Renal cortex interstitium (tissue), 11 donors: ENCODE measurements at regions not wholly inside any gene's neighbourhood (a gene's known extent, or its start where the extent isn't known, plus 50 kb on each side); places are given as distances from the start of the nearest gene placed in this dataset.

Source experiments
- DNase-seq, 11 donors: peaks; one replicate each; pipeline ENCODE4 v3.0.0-alpha.2; 2013; ENCODE audit warnings: low read depth in 9 of 11, low spot score in 4 of 11; ENCODE audit errors: extremely low read depth in 1 of 11

DNA sequence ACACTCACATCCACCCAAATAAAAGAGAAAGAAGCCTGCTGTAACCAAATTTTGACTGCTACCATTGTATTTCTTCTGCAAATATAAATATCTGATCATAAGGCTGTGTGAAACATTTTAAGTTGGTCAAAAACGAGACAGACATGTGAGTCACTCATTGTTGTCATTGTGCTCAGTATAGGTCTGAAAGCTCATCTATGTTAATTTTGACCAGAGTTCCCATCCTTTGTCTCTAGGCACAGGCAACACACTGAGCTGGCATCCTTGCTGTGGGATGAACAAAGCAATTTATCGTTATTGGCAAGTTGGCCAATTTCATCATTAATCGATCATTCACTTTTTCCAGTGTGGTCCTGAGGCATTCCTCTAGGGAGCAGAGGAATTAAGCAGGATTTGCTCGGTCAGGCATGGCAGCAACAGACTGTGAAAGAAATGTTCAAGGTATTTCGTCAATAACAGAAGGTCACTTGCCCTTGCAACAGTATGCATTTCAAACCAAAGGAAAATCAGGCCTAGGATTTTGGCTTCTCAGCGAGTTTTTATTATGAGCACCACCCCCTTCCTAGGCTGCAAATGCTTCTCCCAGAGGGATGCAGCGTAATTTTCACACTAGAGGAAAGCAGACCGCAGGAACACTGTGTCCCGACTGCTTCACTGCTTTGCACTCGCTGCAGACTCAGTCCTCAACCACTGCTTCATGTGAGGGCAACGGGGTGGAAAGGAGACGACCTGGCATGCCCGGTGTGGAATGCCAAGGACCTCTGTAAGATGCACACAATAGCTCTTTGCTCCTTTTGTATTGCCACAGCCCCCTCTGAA, 87.9 kb upstream of the SMYD2 start:
- DNase-seq: no peak

DNA sequence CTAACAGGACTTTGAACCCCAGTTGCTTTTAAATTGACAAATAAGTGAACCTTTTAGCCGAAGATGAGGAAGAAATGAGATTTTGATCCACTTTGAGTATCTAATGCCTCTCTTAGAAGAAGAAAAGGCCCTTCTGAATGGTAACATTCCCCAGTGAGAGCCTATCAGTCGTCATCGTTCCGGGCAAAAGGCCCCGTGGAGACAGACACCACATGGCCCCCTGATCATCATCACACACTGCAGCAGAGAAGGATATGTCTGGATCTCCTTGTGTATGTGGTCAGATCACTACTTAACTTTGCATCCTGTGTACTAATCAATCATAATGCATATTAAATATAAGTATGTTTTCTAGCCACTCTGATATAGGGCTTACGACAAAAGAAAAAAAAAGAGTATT, 87.3 kb upstream of the SMYD2 start:
- DNase-seq: no peak

DNA sequence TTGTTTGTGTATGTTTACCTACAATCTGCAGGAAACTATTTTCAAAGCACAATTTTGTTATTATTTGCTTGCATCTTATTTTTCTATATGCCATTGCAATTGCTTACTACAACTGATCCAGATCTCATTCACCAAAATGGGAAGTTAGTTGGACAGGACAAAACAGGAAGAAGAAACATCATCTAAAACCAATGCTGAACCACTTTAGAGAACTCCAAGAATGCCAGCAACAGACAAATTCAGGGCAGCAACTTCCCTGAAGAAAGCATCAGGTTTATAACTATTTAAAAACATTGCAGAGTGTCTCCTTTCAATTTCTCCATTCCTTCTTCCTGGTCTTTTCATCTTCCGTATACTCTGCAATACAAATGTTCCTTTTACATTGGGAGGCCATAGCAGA, 82.4 kb upstream of the SMYD2 start:
- no peak for DNase-seq

DNA sequence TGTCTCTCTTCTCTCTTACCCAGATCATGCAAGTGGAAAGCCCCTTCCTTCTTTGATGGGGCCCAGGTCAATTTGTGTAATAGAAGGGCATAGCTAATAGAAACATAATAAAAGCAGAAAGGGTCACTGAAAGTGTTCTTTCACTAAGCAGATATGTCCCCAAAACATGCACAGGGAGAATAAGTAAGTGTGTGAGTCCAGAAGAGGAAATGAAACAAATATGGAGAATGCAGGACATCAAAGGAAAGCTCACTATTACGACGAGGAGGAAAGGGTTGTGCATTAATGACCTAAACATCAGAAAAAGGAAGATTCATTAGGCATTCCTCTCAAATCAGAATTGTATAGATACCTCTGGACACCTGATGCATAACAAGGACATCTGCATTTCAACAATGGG, 81.4 kb upstream of the SMYD2 start:
- no peak for DNase-seq

DNA sequence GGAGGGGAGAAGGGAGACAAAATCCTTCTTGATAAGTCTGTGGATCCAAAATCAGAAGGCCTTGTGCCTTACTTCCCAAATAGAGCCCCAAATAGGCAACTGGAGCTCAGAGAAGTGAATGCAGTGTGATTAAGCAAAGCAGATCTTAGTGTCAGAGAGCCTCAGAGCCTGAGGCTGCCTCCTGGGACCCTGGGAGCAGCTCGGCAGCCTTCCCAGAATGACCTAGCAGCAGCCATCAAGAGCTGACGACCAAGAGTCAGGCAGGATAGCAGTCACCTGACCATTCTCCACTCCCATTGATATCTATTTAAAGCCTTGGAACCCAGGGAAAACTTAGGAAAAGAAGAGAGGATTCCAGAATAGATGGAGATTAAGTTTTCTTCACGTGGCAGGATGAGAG, 78.0 kb upstream of the SMYD2 start:
- DNase-seq: no peak

DNA sequence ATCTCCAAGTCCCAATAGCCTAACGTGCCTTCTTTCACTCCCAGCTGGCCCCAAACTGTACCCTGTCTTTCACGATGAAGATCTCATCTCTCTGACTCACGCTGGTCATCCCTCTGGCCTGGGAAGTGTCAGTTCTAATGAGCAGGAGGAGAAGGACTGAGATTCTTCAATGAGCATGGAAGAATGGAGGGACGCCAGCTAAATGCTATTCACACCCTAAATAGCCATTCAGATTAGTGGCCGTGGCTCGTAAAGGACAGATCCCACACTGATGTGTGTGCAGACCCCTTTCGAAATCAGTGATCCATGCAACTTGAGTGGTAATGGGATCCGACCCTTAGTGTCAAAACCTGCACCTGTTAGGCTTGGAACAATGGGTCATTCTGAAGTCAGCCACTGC, 75.9 kb upstream of the SMYD2 start:
- no peak for DNase-seq

DNA sequence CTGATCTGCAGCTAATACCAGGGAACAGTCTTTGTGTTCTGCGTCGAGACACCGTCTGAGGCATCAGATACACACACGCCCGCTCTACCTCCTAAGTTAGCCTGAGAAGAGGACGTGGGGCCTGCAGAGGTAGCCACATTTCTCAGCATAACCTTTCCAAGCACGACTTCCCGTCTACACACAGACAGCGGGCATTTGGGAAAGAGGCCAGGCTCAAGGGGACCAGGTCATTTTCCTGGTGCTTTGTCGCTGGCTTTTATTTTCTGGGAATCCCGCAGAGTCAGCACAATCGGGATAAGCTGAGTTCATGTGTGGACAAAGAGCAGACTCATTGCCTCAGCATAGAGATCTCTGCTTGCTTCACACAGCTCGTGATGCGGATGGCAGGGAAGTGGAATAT, 72.5 kb upstream of the SMYD2 start:
- DNase-seq: no peak

DNA sequence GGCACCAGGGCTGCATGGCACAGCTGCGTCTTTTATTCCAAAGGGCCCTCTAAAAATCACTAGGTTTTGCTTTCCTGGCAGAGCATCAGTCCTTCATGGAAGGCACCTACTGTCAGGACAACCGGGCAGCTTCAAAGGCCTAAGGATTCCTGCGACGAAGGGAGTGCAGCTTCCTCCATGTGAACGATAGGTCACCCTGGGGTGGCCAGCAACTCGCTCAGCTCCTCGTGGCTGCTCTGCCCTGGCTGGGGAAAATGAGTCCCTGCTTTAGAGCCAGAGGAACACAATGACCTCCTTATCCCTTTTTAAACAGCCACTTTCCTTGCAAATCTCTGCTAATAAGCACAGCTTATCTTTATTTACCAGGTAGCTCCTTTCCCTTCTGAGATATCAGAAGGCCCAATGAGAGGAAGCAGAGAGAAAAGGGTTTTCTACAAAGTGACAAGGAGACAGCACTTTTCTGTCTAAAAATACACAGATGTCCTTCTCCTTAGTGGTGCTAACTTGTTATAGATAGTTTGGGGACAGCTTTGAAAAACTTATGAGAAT, 71.6 kb upstream of the SMYD2 start:
- DNase-seq: no peak

DNA sequence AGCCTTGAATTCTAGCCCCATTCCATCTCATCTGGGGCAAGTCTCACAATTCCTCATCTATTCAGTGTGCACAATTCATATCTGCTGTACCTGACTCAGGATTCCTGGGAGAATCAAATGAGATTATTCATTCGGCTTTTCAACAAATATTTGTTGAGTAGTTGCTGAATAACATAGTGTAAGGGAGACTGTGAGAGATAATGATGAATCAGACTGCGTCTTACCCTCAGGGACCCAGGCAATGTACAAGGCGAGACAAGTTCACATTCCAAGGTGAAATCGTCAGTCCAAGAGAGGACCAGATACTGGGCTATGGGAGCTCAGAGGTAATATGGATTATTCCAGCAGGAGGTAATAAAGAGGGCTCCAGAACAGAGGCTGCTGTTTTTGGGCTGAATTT, 67.8 kb upstream of the SMYD2 start:
- no peak for DNase-seq

DNA sequence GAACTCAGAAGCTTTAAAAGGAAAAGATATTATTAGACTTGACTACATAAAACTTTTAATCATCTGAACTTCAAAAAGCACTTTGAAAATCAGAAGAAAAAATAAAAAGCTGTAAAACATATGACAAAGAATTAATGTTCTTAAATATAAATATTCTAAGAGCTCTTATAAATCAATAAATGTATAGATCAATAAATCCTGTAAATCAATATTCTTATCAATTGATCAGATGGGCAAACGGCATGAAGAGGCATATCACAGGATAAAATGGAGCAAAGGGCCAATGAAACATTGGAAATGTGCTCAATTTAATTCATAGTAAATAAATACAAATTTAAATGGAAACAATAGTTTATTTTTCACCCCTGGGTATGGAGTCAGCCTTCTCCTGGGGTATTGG, 66.1 kb upstream of the SMYD2 start:
- no peak for DNase-seq

DNA sequence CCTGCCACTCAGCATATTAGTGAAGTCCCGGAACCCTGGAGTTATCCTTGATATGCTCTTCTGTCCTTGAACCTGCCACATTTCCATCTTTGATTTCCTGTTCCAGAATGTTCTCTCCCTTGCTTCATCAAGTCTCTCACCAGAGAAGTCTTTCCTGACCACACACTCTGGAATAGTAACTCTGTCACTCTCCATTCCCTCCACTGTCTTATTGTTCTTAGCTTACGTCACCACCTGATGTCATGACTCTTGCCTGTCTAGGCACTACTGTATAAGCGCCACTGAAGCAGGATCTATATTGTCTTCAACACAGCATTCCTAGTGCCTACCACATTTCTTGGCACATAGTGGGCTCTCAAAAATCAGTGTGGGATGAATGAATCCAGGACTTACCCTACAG, 65.4 kb upstream of the SMYD2 start:
- no peak for DNase-seq

DNA sequence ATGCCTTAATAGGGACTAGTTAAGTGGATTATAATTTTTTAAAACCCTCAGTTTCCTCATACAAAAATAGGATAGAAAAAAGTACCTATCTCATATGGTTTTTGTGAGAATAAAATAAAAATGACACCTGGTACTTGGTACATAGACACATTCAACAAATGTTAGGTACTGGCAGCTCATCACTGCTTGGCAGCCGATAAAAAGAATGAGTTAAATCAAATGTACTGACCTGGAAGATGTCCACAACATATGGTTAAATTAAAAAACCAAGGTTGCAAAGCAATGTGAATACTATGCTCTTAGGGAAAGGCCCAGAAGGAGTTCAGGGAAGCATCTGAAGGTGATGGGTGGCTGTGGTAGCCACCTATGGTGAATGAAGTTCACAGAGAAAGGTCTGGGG, 64.9 kb upstream of the SMYD2 start:
- DNase-seq: no peak

DNA sequence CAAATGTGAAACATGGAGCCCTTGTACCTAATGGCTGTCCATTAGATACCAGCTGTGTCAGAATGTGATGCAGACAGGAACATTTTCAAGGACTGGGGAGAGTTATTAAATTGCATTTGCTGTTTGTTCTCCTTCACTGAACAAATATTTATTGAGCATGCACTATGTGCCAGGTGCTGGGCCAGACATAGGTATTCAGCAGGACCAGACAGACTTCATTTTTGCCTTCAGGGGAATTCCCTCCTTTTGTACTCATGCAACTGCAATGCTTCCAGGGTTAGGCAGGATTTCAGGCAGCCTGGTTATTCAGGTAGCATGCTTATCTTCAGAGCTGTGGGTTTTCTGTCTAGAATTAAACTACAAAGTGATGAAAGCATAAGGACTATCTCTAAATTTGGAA, 64.2 kb upstream of the SMYD2 start:
- no peak for DNase-seq

DNA sequence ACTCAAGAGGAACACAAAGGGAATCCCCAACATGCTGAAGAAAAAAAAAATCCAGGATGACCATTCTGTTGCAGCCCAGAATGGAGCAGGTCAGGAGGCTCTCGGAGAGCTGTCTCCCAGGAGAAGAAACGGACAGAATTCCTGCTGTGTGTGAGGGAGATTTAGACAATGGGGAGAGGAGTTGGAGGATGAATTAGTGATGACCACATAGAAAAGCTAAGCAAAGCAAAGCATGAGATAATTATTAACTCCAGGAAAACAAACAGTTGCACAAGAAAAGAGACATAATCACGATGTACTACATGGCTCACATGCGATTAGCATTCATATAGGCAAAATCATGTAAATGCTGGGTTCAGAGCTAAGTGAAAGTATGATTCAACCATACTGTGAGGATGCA, 61.1 kb upstream of the SMYD2 start:
- no peak for DNase-seq

DNA sequence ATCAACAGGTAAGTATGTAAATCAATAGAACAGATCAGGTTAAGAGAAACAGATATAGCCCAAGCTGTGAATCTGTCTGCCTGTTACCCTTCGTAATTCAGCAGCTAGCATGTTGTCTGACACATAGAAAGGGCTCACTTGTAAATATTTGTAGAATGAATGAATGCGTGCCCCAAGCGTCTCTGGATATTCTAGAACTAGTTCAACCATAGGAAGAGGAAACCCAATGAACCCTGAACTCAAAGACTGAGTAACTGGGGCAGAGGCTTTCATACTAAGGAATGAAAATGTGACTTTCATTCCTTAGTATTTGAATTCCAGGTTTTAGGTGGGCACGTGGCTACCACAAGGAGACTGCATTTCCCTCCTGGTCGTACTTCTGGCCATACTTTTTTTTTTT, 60.1 kb upstream of the SMYD2 start:
- no peak for DNase-seq

DNA sequence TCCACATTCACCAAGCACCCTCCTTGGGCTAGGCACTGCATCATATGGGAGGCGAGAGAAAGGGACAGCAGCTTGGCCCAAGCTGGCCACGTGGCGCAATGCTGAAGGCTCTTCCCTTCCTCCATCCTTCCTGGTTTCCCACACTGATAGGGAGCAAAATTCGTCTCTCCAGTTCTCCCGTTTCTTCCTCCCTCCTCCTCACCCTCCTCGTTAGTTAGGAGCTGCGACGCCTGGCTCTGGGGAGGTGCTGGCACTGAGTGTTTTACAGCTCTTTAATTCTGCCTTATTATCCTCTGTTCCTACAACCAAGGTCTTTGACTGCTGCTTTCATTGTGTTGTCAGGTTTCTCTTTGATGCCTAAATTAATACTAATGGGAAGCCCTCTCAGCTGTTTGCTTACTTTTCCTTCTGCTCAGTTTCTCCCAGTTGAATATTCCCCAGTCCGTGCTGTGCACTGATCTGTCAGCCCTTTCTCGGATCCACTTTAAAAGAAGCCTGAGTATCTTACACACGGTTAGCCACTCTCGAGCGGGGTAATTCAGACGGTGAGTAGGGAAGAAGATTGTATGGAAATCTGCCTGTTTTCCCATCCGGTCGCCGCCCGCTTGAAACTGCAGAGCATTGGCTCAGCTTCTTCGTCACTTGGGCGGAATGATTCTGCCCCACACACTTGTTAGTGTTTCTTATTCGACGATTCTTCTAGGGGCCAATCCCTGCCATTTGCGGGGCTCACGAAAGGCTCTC, 56.2 kb upstream of the SMYD2 start:
- peak in 1 of 11 donors; percentile 17 for DNase-seq

DNA sequence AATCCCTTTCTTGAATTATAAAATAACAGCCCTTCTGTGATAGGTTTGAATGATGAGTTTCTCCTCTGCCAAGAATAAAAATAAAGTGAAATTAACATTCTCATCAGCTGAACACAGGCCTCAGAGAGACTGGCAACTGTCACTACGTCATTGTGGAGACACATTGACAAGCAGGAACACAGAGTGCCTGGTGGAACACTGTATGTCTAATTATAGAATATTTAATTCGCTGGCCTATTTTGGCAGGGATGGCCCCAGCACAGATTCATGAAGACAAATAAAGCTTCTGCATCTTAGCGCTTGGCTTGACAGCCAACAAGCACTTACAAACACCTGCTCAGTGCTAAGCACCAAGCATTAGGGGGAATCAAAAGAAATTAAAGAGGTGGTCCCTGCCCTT, 52.0 kb upstream of the SMYD2 start:
- DNase-seq: no peak

DNA sequence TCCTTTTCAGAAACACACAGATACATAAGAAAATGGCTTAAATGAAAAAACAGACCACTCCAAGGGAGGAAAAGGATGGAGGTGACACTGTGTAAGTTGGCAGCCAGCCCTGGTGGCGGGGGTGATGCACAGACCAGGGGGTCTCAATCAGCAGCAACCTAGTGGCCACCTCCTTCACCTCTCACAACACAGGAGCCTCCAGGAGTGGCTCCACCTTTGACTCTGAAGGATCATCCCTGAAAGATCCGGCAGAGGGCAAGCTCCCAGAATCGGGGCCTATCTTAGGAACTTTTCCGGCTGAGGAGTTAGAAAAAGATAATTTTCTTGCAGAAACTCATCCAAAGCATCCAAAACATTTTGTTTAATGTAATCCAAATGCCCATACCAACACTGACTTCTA, 51.2 kb upstream of the SMYD2 start:
- DNase-seq: no peak
